K562 (cell line): ENCODE measurements at regions not wholly inside any gene's neighbourhood (a gene's known extent, or its start where the extent isn't known, plus 50 kb on each side); places are given as distances from the start of the nearest gene placed in this dataset.
A peak's percentile ranks its signal among the peaks of the same experiment; 100 is the strongest.

Experiments
- ATAC-seq: fragments of 200-7000 bp; cut with Tn5 transposase; 3 replicates; pipeline ENCODE4 v1.9.1; 2020; ENCODE audit warnings: moderate library complexity
- BruUV-seq: library from RNA; stranded (reverse); fragments of 400-500 nt; replicated peaks from 2 replicates; lab custom pipeline; 2021; lab: Mats Ljungman, UMichigan
- CTCF ChIA-PET: fragments of 300-600 bp; formaldehyde crosslinking; extraction: SDS; loops from one replicate; lab custom pipeline; 2021; ENCODE audit warnings: low intra/inter-chr PET ratio; lab: Yijun Ruan, JAX
- POLR2A ChIA-PET: fragments of 300-600, 350-650 bp; sonication (Branson Sonifier 250); formaldehyde crosslinking; extraction: SDS; loops from one replicate; lab custom pipeline; 2021; ENCODE audit warnings: antibody characterized with exemption, inconsistent platforms; lab: Yijun Ruan, JAX
- DNase-seq, 4 experiments: peaks; one replicate each; pipeline versions ENCODE4 v3.0.0 to v3.0.0-alpha.2; 2011 to 2018; ENCODE audit warnings: low spot score in 3 of 4, mixed read lengths in 3 of 4; ENCODE audit errors: extremely low read depth in 1 of 4
- FAIRE-seq: peaks from 2 replicates; lab custom pipeline; 2011; peaks lifted over from hg19 to GRCh38; lab: Jason Lieb, UNC
- H2AFZ ChIP-seq: 2 replicates; pipeline ENCODE4 v1.6.0; 2011; ENCODE audit warnings: low read depth, low read length, control low read depth, inconsistent platforms
- H3K27ac ChIP-seq: fragments of 200-600 bp; 3 replicates; pipeline ENCODE4 v1.8.0; 2011; ENCODE audit warnings: low read depth, mild to moderate bottlenecking, control low read depth, inconsistent platforms, low read length, moderate library complexity, mixed read lengths; ENCODE audit errors: extremely low read depth
- H3K27me3 ChIP-seq, 2 experiments: fragments of 300-600 bp in 1 of 2; 2 replicates in 1 of 2; 3 replicates in 1 of 2; pipeline versions ENCODE4 v1.6.0 to v1.8.0; 2011; ENCODE audit warnings: inconsistent platforms in 2 of 2, low read length in 2 of 2, mild to moderate bottlenecking in 1 of 2, mixed read lengths in 1 of 2, moderate library complexity in 1 of 2; ENCODE audit not compliant: control insufficient read depth in 2 of 2, insufficient read depth in 2 of 2
- H3K36me3 ChIP-seq: fragments of 300-600 bp; 3 replicates; pipeline ENCODE4 v1.8.0; 2011; ENCODE audit warnings: mild to moderate bottlenecking, low read length, inconsistent platforms; ENCODE audit not compliant: control insufficient read depth, insufficient read depth
- H3K4me1 ChIP-seq, 2 experiments: fragments of 200-600 bp in 1 of 2; replicated peaks in 1 of 2; 2 replicates in 1 of 2; 3 replicates in 1 of 2; pipeline versions ENCODE4 v1.5.1 to v1.8.0; 2011; ENCODE audit warnings: inconsistent platforms in 2 of 2, low read length in 2 of 2, mild to moderate bottlenecking in 1 of 2, mixed read lengths in 1 of 2, moderate library complexity in 1 of 2; ENCODE audit not compliant: control insufficient read depth in 2 of 2, insufficient read depth in 2 of 2
- H3K4me2 ChIP-seq: 2 replicates; pipeline ENCODE4 v1.6.1; 2011; ENCODE audit warnings: low read length, control low read depth, inconsistent platforms, mixed read lengths; ENCODE audit not compliant: insufficient read depth
- H3K4me3 ChIP-seq: fragments of 200-600 bp; sonication (generic), shearing (Covaris generic); 2 replicates; pipeline ENCODE4 v1.5.1; 2016; ENCODE audit warnings: control low read depth, inconsistent platforms
- H3K79me2 ChIP-seq: fragments of 200-600 bp; 3 replicates; pipeline ENCODE4 v1.8.0; 2011; ENCODE audit warnings: low read length, inconsistent platforms; ENCODE audit not compliant: control insufficient read depth, insufficient read depth
- H3K9ac ChIP-seq, 2 experiments: 2 replicates each; pipeline versions ENCODE4 v1.6.0 to v1.6.1; 2011; ENCODE audit warnings: low read depth in 2 of 2, low read length in 2 of 2, control low read depth in 1 of 2, inconsistent platforms in 1 of 2, mild to moderate bottlenecking in 1 of 2, mixed read lengths in 1 of 2; ENCODE audit not compliant: insufficient read depth in 1 of 2
- H3K9me1 ChIP-seq: one replicate; pipeline ENCODE4 v1.6.0; 2011; ENCODE audit warnings: inconsistent platforms, mild to moderate bottlenecking, low read length, moderate library complexity; ENCODE audit not compliant: control insufficient read depth, insufficient read depth
- H3K9me3 ChIP-seq: replicated peaks from 2 replicates; pipeline ENCODE4 v1.5.1; 2011; ENCODE audit warnings: low read depth, low read length, inconsistent platforms; ENCODE audit not compliant: control insufficient read depth, insufficient read depth
- H4K20me1 ChIP-seq: replicated peaks from 2 replicates; pipeline ENCODE4 v1.6.1; 2011; ENCODE audit warnings: low read length, inconsistent platforms, mixed read lengths; ENCODE audit not compliant: control insufficient read depth, insufficient read depth
- CBX1 ChIP-seq: sonication (generic); IDR thresholded peaks from 2 replicates; pipeline ENCODE4 v1.6.1; 2016; ENCODE audit warnings: antibody characterized with exemption, low read depth, mild to moderate bottlenecking
- CHAMP1 ChIP-seq: fragments of 450-650 bp; IDR thresholded peaks from 2 replicates; pipeline ENCODE4 v1.6.1; 2016; ENCODE audit warnings: mild to moderate bottlenecking
- HMGXB4 ChIP-seq: sonication (generic); formaldehyde crosslinking; IDR thresholded peaks from 2 replicates; pipeline ENCODE4 v1.8.1; 2023; ENCODE audit warnings: mild to moderate bottlenecking, missing genetic modification reagents
- ILF3 ChIP-seq: fragments of 450-650 bp; IDR thresholded peaks from 2 replicates; pipeline ENCODE4 v1.6.1; 2018; ENCODE audit warnings: antibody characterized with exemption, mild to moderate bottlenecking, moderate library complexity, borderline replicate concordance
- KLF10 ChIP-seq: fragments of 250-450 bp; sonication (Bioruptor Pico); IDR thresholded peaks from 2 replicates; pipeline ENCODE4 v1.6.1; 2021; ENCODE audit warnings: matching md5 sums
- MLLT1 ChIP-seq, 2 experiments: fragments of 450-650 bp; IDR thresholded peaks; 2 replicates each; pipeline ENCODE4 v1.6.1; 2016
- SRSF9 ChIP-seq: fragments of 200-400 bp; formaldehyde crosslinking; IDR thresholded peaks from 2 replicates; pipeline ENCODE4 v1.6.1; 2017; ENCODE audit warnings: low read depth, low read length, borderline replicate concordance
- ZBTB17 ChIP-seq: fragments of 450-650 bp; formaldehyde crosslinking; IDR thresholded peaks from 2 replicates; pipeline ENCODE4 v1.4.0; 2020; ENCODE audit warnings: mild to moderate bottlenecking
- ZNF23 ChIP-seq: fragments of 250-450 bp; sonication (Bioruptor Pico); IDR thresholded peaks from 2 replicates; pipeline ENCODE4 v1.4.0; 2020; ENCODE audit warnings: mild to moderate bottlenecking
- WGBS: fragments of 100-300 bp; shearing (Covaris generic); methylation state at CpG from one replicate; pipeline ENCODE4 v1.1.6; 2016; ENCODE audit warnings: low coverage, mixed read lengths; ENCODE audit not compliant: insufficient coverage; ENCODE audit errors: missing lambda C conversion rate; 5-methylcytosine and 5-hydroxymethylcytosine counted together
- in situ Hi-C: fragments of 300-500 bp; cut with MboI; formaldehyde crosslinking; loops from 4 replicates; pipeline ENCODE4 v1.15.0; 2018; ENCODE audit warnings: inconsistent platforms, mixed read lengths
- intact Hi-C: fragments of 100-400 bp; cut with micrococcal nuclease; formaldehyde crosslinking; loops from 2 replicates; pipeline ENCODE4 v1.14.2; 2022

GRCh38 chr1:11340233-11340632 lies 67.2 kb downstream of the UBIAD1 start:
- WGBS, result 2% methylated on average over 4 of the region's 4 CpGs
- in situ Hi-C loops, result no loop called here
- no peak for TF ChIP-seq CBX1
- Histone ChIP-seq H3K9me3 (no peaks in the 10 kb centered on the region), H3K27ac (no peak overlapping the region), H4K20me1 (peaks cover 3% of the 10 kb centered on the region), H3K4me2 (no peak overlapping the region), H3K4me1 (peaks cover 0 to 3% of the 10 kb centered on the region in 2 experiments; a peak in 1 of 5 replicates), H3K27me3 (peaks cover 43 to 83% of the 10 kb centered on the region in 2 experiments), H3K9me1 (no peaks in the 10 kb centered on the region), H3K9ac (no peak overlapping the region), H3K4me3 (no peak overlapping the region), H2AFZ (no peak overlapping the region), H3K79me2 (no peaks in the 10 kb centered on the region), H3K36me3 (no peaks in the 10 kb centered on the region)
- no TSS peak for BruUV-seq
- ChIA-PET POLR2A (interaction anchor here (0.6 to 0.8 kb wide), 2 partner anchors 9 to 39 kb away, joined by 3 read pairs; no protein-coding TSS in a partner anchor), CTCF (no interaction called here)
- DNase-seq, result no peak
- intact Hi-C loops, result no loop called here
- FAIRE-seq, result no peak
- ATAC-seq, result no peak

GRCh38 chr1:11341901-11342552 lies 69.0 kb downstream of the UBIAD1 start:
- peak; percentile 44 for FAIRE-seq
- Histone ChIP-seq H4K20me1 (no peaks in the 10 kb centered on the region; the same call in none of the 2 replicates), H3K27me3 (peaks cover 42 to 84% of the 10 kb centered on the region in 2 experiments; a peak in 4 of 5 replicates), H3K9me3 (no peaks in the 10 kb centered on the region), H3K36me3 (no peaks in the 10 kb centered on the region), H3K9me1 (no peaks in the 10 kb centered on the region), H3K4me2 (no peak overlapping the region), H2AFZ (no peak overlapping the region), H3K27ac (no peak overlapping the region), H3K4me1 (peaks cover 0 to 3% of the 10 kb centered on the region in 2 experiments; a peak in 1 of 5 replicates), H3K9ac (no peak overlapping the region), H3K79me2 (no peaks in the 10 kb centered on the region), H3K4me3 (no peak overlapping the region)
- under 1% methylated on average over 6 of the region's 6 CpGs for WGBS
- intact Hi-C loops, result no loop called here
- ChIA-PET POLR2A (interaction anchor here (0.6 kb wide), 1 partner anchor 19 kb away, joined by 3 read pairs; no protein-coding TSS in a partner anchor), CTCF (no interaction called here)
- ATAC-seq, result no peak
- no peak for DNase-seq
- BruUV-seq, result no TSS peak
- in situ Hi-C loops, result no loop called here
- TF ChIP-seq ZBTB17 (CRISPR knock-in tag) (peak; percentile 65; the same call in 1 of the 2 replicates), ILF3 (no peak), KLF10 (CRISPR knock-in tag) (no peak), CHAMP1 (no peak), HMGXB4 (CRISPR knock-in tag) (no peak), SRSF9 (no peak), MLLT1 (IDR thresholded peaks at IDR 0.05) (peak in 1 of 2 experiments; percentile 80; a peak in 2 of 4 replicates), ZNF23 (peak; percentile 76)
